NCI-H526 treated with DMSO at 0.1 percent for 48 hours (cell line): ENCODE measurements at regions not wholly inside any gene's neighbourhood (a gene's known extent, or its start where the extent isn't known, plus 50 kb on each side); places are given as distances from the start of the nearest gene placed in this dataset.

Experiments
- DNase-seq: peaks from one replicate; lab custom pipeline; 2025; lab: John Stamatoyannopoulos, UW

DNA sequence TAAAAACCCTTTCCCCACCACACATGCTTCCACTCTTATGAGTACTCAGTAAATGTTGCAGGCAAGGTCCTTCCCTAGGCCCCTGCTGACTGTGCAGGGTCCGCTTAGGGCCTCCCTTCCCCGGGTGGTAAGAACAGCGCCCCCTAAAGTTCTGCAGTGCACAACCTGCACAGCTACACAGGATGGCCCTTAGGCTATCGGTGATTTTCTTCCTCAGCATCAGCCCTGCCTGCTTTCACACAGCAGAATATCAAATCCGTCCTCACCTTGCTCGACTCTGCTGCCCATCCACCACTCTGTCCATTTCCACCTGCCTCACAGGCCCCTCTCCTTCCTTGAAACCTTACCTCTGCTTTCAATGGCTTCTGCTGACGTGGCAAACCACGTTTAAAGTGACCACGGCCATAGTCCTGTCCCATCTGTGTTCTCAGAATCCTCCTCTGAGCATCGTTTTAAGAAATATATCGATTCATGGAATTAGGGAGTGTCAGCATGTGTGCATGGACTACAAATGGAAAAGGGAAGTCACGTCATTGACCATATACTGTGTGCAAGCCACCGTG, 51.4 kb upstream of the TMEM132E start:
- no peak for DNase-seq

DNA sequence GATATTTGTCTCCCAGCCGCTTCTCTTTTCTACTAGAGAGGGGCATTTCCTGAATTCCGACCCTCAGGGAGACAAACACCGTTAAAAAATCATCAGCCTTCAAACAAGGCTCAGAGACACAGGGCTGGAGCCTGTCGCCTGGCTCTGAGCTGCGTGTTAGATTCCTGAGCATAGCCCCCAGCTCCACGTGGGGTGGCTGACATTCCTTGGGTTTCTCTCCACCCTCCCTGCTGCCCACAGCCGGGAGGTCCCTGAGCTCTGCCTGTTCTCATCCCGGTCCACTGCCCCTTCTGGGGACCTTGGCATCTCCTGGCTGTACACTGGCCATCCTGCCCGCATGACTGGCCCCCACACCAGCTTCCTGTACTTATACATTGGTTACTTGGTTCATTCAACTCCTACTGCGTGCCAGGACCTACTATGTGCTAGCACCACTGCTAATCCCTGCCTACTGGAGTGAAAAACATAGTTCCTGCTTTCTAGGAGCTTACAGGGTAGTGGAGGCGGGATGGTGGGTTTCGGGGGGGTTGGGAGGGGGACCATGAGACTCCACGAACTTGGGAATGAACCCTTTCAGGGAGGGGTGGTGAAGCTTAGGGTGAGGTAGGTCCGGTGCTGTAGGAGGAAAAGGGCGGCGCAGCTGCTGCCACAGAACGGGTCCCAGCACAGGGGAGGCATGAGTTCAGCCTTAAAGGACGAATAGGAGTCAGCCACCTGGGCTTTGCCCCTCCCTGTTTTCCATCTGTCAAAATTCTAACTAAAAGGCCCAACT, 52.1 kb upstream of the TMEM132E start:
- DNase-seq, result no peak

- no peak for DNase-seq
Observed at GRCh38 chr17:34525651-34526050, 53.7 kb upstream of the TMEM132E start.

DNA sequence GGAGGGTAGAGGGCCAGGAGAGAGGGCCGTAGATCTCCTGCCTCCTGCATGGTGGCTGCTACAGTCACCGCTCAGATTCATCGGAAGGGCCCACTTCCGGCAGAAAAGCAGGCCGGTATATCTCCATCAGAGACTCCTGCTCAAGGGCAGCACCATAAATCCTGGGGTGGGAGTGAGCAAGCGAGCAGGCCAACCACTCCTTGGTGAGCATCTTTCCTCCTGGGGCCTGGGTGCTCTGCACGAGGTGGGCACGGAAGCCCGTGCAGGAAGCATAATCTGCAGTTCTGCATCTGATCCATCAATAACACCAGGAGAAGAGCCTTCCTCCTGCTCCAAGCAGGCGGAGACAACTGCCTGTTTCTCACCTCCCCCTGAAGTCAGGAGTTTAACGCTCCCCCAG, 57.4 kb upstream of the TMEM132E start:
- DNase-seq, result no peak

GRCh38 chr17:34519282-34519681, 60.1 kb upstream of the TMEM132E start:
- DNase-seq, result no peak

DNA sequence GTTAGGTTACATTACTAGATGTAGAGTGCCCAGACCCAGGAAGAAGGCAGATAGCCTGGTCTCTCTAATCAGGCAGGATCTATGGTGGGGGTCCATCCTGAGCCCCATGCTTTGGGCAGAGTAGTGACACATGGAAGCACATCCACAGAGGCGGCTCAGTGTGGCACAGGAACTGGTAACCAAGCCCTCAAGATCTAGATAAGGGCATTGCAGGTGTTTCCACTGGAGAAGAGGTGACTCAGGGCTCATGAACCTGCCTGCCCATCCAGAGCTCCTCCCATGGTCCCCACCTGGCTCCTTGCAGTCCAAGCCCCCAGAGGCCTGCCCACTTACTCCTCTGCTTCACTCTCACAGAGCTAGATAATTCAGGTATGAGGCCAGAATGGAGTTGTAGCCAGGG, 62.0 kb upstream of the TMEM132E start:
- DNase-seq, result no peak

DNA sequence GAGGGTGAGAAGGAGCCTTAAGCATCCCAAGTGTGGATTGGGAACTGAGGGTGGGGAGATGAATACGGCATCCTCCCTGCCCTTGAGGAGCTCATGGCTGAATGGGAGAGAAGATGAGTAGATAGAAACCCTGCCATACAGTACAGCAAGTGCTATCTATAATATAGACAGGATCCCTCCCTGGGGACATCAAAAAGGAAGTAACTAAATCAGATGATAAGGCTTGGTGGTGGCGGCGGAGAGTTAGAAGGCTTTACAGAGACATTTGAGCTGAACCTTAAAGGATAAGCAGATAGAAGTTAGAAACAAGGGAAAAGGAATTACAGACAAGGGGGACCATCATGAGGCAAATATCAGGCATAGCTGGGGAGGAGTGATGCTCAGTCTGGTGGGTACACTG, 67.5 kb upstream of the TMEM132E start:
- no peak for DNase-seq

DNA sequence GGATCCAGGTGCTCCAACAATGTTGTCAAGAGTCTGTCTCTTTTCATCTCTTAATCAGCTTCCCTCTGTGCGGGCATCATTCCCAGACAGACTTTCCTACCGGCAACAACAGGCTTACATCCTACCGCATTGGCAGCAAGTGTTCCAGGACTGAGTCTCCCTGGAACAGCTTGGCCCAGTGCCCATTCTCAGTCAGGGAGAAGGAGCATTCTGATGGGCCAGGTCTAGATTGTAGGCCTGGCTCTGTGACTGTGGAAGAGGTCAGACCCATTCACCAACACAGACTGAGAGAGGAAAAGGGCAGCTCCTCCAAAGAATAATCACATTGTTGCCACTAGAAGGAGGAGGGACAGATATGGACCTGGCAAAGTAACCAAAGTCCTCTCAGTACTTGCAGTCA, 68.1 kb upstream of the TMEM132E start:
- DNase-seq, result no peak

GRCh38 chr17:34504814-34505484, 74.4 kb upstream of the TMEM132E start:
- DNase-seq, result no peak

- no peak for DNase-seq
Observed at GRCh38 chr17:34503528-34504195, 75.7 kb upstream of the TMEM132E start.

DNA sequence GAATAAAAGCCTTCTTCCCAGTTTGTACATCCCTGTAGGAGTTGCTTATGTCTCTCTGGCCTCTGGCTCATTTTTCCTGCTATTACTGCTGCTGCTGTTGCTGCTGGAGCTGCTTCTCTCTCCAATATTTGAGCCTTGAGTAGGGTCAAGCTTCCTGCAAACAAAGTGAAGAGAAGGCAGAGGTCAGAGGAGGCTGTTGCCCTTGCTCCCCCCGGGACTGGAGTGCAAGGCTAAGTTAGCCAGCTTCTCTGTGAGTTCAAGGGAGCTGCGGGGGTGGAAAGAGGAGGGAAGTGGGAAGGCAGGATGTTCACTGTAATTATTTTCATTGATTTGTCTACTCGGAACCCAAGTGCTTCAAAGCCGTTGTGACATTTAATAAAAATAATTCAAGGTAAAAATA, 77.0 kb upstream of the TMEM132E start:
- DNase-seq, result no peak

DNA sequence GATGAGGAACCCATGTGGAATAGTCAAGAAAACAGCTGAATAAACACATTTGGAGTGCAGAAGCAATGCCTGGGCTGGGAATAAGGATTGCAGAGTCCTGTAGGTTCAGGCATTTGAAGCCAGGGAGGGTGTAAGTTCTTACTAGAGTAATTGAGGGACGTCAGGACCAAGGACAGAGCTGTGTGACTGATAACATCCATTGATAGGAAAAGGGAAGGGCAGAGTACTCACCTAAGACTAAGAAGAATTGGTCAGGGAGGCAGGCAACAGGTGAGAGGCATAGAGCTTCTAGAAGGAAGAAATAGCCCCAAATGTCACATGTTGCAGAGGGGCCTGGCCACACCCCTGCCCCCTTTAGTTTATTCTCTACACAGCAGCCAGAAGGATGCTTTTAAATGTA, 79.8 kb upstream of the TMEM132E start:
- DNase-seq, result no peak

DNA sequence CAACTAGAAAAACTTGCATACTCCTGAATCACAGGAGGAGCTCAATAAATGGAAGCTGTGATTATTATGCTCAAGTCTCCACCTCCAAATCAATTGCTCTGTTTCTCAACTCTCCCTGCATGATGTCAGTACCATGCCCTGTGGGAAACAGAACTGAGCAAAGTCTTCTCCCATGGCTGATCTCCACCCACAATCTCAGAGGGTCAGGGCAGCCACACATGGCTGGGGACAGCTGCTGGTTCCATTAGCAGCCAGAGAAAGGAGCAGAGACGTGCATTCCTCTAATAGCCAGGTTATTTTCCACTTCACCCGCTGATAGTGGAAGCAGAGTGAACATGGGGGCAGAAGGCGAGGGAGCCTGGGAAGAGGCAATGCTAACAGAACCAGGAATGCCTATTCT, 85.5 kb upstream of the TMEM132E start:
- DNase-seq, result no peak

- DNase-seq, result no peak
Observed at GRCh38 chr17:34487626-34488025, 91.8 kb upstream of the TMEM132E start.

GRCh38 chr17:34486761-34487160, 92.6 kb upstream of the TMEM132E start:
- no peak for DNase-seq

DNA sequence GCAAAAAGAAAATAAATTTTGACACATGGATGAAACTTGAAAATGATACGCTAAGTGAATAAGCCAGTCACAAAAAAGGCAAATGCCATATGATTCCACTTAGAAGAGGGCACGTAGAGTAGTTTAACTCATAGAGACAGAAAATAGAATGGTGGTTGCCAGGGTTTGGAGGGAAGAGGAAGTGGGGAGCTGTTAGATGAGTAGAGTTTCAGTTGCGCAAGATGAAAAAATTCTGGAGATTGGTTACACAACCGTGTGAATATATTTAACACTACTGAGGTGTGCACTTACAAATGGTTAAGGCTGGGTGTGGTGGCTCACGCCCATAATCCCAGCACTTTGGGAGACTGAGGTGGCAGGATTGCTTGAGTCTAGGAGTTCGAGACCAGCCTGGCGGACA, 93.4 kb upstream of the TMEM132E start:
- DNase-seq, result no peak

- DNase-seq, result no peak
Observed at GRCh38 chr17:34484193-34484733, 95.1 kb upstream of the TMEM132E start.

DNA sequence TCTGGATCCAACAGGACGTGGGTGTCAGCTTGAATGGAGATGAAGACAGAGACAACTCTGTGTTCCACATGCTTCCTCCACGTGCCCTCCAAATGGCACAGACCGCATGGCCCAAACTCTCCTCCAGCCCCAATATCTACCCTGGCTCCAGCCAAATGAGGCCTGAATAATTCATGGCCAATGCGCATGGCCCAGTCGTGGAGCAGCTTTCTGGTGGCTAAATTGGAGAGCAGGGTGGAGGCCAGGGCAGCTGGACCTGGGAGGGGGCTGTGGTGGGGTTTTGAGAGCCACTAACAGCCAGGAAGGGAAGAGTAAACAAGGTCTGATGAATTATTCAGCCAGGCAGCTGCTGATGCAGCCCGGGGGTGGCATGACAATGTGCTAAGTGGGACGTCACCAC, 96.7 kb upstream of the TMEM132E start:
- no peak for DNase-seq

GRCh38 chr17:34481779-34482178, 97.6 kb upstream of the TMEM132E start:
- DNase-seq, result no peak

DNA sequence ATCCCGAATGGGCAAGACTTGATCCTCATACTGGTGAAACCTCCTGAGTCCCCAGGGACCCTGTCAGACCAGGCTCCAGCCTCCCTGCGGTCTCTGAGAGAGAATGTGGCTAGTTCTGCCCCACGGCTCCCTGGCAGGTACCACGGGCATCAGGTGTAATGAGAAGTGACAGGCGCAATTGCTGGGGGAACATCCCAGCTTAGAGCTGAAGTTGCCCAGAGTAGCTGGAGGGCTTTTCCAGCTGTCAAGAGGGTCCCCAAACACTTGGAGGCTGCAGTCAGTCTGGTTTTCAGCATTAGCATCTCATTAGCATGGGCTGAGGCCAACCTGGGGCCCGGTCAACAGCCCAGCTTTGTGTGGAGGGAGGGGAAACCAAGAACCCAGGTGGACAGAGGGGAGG, 100.0 kb upstream of the TMEM132E start:
- no peak for DNase-seq

DNA sequence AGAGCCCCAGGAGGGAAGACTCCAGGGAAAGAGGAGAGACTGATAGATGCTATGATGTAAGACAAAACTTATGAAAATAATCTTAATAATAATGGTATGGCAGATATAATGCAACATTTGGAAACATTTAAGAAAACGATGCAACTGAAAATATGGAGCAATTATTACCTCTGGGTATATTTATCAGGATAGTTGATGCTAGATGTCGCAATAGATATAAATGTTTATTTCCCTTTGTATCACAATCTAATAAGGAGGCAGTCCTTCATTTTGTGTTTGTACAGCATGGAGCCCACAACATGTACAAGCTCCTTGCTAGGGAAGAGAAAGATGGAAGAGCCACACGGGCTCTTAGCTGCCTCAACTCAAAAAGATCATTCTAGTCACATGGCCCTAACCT, 101.1 kb upstream of the TMEM132E start:
- no peak for DNase-seq

DNA sequence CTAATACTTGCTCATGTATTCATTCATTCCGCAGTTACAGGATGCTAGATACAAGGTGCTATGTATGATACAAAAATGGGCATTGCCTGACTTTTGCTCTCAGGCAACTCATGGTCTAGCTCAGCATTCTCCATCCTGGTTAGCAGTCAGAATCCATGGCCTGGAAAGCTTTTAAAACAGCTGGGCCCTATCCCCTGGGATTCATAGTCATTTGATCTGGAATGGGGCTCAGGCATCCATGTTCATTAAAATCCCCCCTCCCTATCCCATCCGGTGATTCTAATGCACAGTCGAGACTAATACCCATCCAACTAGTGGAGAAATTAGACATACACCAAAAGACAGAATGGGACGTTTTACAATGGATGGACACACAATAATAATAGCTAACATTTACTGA, 104.1 kb upstream of the TMEM132E start:
- DNase-seq, result no peak

GRCh38 chr17:34474706-34475105, 104.7 kb upstream of the TMEM132E start:
- DNase-seq, result no peak
